ENCODE measurements at regions not wholly inside any gene's neighbourhood (a gene's known extent, or its start where the extent isn't known, plus 50 kb on each side); places are given as distances from the start of the nearest gene placed in this dataset.
A peak's percentile ranks its signal among the peaks of the same experiment; 100 is the strongest.

DNA sequence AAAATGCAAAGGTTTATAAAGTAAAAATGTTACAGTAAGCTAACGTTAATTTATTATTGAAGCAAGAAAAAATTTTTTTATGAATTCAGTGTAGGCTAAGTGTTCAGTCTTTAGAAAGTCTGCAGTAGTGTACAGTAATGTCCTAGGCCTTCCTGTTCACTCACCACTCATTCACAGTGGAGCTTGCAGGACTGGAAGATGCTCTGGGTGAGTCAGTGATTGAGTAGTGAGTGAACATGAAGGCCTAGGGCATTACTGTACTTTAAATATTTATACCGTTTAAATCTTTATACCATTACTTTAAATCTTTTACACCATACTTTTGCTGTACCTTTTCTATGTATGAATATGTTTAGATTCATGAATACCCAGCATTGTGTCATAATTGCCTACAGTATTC lies 120.3 kb upstream of the SLC38A4 start:
- Mint-ChIP-seq H3K36me3 (ENCODE audit: low read depth) (no peaks in the 10 kb centered on the region), H3K27ac (no peak overlapping the region), H3K27me3 (no peaks in the 10 kb centered on the region), H3K4me3 (no peak overlapping the region), H3K4me1 (no peaks in the 10 kb centered on the region), H3K9me3 (no peaks in the 10 kb centered on the region)
- DNase-seq = no peak
- no peak for ATAC-seq

DNA sequence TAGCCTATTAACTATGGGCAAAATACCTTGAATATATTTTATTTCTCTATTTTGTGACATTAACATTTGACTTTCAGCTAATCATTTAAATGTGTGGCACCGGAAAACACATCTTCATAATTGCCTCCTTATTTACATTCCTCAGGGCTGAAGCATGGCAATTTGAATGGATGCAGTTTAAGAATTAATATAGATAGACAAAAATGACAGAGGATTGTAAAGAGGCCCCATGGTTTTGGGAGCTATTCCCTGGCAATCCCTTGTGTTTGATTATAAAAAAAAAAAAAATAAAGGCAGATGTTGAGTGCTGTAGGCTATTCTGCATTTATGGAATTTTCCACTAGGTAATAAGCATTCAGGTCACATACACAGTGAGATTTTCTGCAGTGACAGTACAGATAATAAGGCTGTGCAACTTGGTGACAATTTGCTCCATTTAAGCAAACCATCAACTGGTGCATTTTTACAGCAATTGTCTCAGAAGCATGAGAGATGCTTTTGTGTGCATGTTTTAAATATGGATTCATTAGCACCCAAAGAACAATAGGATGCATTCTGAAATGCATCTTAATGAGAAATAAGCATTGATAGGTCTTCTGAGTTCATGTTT lies 123.2 kb upstream of the SLC38A4 start:
- no peak overlapping the region for H3K27ac Mint-ChIP-seq

DNA sequence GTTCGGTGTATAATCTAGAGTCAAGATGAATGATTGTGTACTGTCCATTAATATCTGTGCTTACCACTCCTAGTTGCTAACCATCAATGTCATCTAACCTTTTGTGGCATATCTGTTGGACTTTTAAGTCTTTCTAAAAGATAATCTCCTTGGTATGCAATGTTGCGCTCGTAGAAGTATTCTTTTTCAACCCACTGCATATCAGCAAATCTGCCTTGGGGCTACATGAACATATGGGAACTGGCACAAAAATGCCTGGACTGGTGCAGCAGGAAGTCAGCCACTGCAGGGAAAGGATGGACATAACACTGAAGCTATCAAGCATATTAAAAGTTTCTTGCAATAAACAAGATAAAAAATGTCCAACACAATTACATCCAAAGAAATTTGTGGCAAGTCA lies 124.3 kb upstream of the SLC38A4 start:
- H3K4me1 Mint-ChIP-seq = peaks cover 4% of the 10 kb centered on the region
- no peak overlapping the region for H3K4me3 Mint-ChIP-seq
- peaks cover 10% of the 10 kb centered on the region for H3K27me3 Mint-ChIP-seq
- no peaks in the 10 kb centered on the region for H3K36me3 Mint-ChIP-seq (ENCODE audit: low read depth)
- H3K9me3 Mint-ChIP-seq = no peaks in the 10 kb centered on the region
- ATAC-seq (no peak), DNase-seq (no peak)
- H3K27ac Mint-ChIP-seq = no peak overlapping the region

More for the DNA sequence above, 123.2 kb upstream of the SLC38A4 start:
- Mint-ChIP-seq H3K9me3 (no peaks in the 10 kb centered on the region), H3K4me3 (no peak overlapping the region), H3K4me1 (peaks cover 4% of the 10 kb centered on the region), H3K36me3 (ENCODE audit: low read depth) (no peaks in the 10 kb centered on the region), H3K27me3 (peaks cover 8% of the 10 kb centered on the region)
- ATAC-seq (no peak), DNase-seq (no peak)

DNA sequence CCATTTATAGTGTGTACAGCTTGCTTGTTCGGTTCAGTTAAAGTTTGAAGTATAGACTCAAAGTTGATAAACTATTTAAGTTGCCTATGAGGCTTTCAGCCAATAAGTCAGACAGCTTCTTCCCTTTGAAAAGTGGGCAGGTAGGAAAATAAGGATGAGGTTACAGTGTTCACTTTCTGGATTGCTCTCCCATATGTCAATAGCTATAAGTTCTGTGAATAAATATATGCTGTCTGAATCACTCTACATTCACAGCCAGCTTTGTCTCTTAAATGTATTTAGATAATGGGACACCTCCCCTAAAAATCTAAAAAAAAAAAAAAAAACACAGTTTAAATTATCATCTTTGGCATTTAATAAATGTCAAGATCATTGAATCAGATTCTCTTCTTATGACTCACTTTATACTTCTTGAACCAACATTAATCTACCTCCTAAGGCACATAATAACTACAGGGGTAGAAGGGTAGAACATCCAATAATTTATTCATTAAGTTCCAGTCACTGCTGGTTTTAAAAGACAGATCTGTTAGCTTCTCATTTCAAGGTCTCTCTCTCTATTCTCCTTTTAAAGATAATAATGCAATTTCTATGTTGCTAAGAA lies 126.4 kb upstream of the PCED1B start:
- Mint-ChIP-seq H3K27me3 (peaks cover 16% of the 10 kb centered on the region), H3K36me3 (ENCODE audit: low read depth) (no peaks in the 10 kb centered on the region), H3K27ac (no peak overlapping the region), H3K4me3 (no peak overlapping the region), H3K9me3 (no peaks in the 10 kb centered on the region), H3K4me1 (peaks cover 4% of the 10 kb centered on the region)
- DNase-seq = no peak
- ATAC-seq = peak; percentile 52

DNA sequence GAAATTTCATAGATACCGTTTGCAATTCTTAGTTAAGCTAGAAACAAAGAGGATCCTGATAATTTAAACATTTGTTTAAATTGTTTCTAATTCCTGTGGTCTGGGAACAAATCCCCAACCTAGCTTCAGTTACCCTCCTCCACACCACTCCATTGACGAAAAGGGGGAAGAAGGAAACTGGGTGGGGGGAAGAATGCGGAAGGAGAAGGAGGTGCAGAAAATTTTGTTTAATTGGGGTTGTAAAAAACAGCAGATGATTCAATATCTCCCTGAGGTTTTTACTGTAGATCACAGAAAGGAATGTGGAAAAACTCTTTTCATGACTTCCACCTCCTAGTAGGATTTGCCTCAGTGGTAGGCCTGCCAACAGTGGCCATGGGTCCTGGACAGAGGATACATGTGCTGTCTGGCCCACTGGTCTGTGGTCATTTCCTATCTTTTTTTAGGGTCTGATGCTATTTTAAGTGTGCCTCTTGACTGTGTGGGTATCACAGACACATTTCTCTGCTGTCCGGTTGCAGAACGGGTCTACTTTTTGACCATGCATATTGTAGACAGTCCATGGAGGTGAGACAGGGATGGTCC lies 122.9 kb upstream of the PCED1B start:
- Mint-ChIP-seq H3K27ac (no peak overlapping the region), H3K36me3 (ENCODE audit: low read depth) (no peaks in the 10 kb centered on the region), H3K4me3 (no peak overlapping the region), H3K9me3 (no peaks in the 10 kb centered on the region), H3K4me1 (peaks cover 4% of the 10 kb centered on the region), H3K27me3 (peaks cover 19% of the 10 kb centered on the region)
- no peak for ATAC-seq
- DNase-seq = no peak

DNA sequence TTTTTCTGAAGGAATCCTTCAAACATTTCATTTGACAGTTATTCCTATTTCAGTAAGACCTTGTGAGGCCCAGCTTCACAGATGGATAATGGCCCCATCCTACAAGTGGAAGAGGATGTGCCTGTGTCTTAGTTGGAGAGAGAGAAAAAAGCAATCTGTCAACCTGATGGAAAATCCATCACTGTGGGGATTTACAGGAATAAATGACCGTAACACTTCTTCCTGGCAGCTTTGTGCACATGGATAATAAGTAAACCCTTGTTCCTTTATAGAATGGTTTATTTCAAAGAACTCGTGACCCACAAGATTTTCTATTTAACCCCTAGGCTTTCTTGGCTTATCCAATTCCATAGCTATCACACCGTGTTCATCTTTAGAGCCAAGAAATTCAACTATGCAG lies 121.4 kb upstream of the PCED1B start:
- no peak overlapping the region for H3K4me3 Mint-ChIP-seq
- ATAC-seq (no peak), DNase-seq (no peak)
- no peak overlapping the region for H3K27ac Mint-ChIP-seq
- peaks cover 15% of the 10 kb centered on the region for H3K27me3 Mint-ChIP-seq
- H3K9me3 Mint-ChIP-seq = no peaks in the 10 kb centered on the region
- no peaks in the 10 kb centered on the region for H3K4me1 Mint-ChIP-seq
- H3K36me3 Mint-ChIP-seq (ENCODE audit: low read depth) = no peaks in the 10 kb centered on the region

DNA sequence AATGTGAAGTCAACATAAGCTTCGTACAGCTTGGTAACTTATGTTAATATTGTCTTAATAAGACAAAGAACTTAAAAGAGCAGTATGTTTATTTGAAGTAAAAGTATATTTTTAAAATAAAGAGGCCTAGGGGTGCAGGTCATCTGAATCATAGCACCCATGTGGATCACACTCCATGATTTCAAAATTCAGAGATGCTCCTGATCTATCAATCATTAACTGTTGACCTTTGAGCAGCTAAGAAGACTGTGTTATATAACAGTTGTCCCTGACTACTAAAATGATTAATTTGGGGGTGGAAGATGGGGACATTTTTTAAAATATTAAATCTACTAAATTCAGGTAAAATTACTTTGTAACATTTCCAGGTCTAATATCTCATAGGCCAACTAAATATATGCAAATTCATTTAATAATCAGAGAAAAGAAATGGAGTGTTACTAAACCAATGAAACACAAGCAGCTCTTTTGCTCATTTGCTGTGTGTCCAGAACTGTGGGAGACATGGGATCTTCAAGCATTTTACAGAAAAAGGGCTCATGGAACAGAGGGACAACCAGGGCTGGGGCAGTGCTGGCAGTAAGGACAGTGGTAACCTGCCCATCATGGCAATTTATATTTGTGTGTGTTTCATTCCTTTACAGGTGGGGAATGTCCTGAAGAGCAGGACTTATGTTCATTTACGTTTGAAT lies 120.7 kb upstream of the PCED1B start:
- Mint-ChIP-seq H3K27ac (no peak overlapping the region), H3K4me3 (no peak overlapping the region), H3K4me1 (no peaks in the 10 kb centered on the region), H3K27me3 (peaks cover 13% of the 10 kb centered on the region), H3K9me3 (no peaks in the 10 kb centered on the region), H3K36me3 (ENCODE audit: low read depth) (no peaks in the 10 kb centered on the region)
- no peak for DNase-seq
- ATAC-seq = no peak

DNA sequence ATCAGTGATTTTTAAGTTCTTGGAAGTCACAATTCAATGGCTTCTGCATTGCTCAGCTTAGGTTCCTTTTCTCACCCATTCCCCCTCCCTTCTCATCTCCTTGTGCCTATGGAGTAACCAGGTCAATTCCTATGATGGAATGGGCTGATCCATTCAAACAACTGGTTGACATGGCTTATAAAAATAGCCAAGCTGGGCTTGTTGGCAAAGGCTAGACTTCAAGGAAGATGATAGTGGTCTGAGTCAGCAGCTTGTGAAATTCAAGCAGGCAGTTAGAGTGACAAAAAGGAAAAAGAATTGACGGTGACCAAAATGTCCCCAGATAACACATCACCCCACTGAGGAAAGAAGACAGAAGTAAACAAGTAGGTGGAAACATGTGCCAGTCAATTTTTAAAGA lies 119.9 kb upstream of the PCED1B start:
- ATAC-seq = no peak
- DNase-seq = no peak
- no peak overlapping the region for H3K27ac Mint-ChIP-seq
- no peaks in the 10 kb centered on the region for H3K36me3 Mint-ChIP-seq (ENCODE audit: low read depth)
- peaks cover 9% of the 10 kb centered on the region for H3K27me3 Mint-ChIP-seq
- H3K9me3 Mint-ChIP-seq = no peaks in the 10 kb centered on the region
- no peak overlapping the region for H3K4me3 Mint-ChIP-seq
- no peaks in the 10 kb centered on the region for H3K4me1 Mint-ChIP-seq

DNA sequence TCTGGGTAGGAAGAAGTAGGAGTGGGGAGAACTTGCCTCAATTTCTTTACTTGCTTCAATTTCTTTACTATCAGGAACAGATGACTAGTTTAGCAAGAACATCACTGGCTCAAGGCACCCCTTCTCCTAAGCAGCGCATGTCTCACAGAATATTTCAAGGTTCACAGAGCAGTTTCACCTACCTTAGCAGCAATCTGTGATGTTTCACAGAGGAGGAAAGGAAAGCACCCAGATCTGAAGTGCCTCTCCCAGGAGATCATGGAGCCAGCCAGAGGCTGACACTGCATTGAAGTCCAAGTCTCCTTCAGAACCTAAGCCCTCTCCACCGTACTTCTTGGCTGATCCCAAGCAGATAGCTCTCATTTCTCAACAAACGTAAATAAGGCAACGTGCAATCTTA lies 118.7 kb upstream of the PCED1B start:
- ATAC-seq = no peak
- no peaks in the 10 kb centered on the region for H3K36me3 Mint-ChIP-seq (ENCODE audit: low read depth)
- H3K4me1 Mint-ChIP-seq = no peaks in the 10 kb centered on the region
- no peak for DNase-seq
- H3K9me3 Mint-ChIP-seq = no peaks in the 10 kb centered on the region
- no peak overlapping the region for H3K4me3 Mint-ChIP-seq
- H3K27ac Mint-ChIP-seq = no peak overlapping the region
- peaks cover 6% of the 10 kb centered on the region for H3K27me3 Mint-ChIP-seq

DNA sequence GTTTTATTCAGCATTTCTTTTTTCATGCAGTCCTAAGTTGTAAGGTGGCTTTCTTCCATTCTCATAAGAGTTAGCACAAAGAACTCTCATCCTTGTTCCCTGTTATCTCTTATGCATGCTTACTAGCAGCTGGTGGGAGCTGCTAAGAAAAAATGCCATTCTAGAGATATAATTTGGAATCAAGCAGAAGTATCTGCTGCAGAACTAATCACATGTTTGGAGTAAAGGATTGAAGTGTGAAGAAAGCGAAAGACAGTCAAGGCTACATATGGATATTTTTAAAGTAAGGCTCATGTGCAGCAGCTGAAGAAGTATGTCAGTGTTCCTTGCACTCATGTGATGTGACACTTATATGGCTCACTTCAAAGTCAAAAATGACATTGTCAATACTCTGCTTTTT lies 116.2 kb upstream of the PCED1B start:
- Mint-ChIP-seq H3K4me1 (no peaks in the 10 kb centered on the region), H3K4me3 (no peak overlapping the region), H3K27ac (no peak overlapping the region), H3K9me3 (no peaks in the 10 kb centered on the region), H3K36me3 (ENCODE audit: low read depth) (no peaks in the 10 kb centered on the region), H3K27me3 (peaks cover 6% of the 10 kb centered on the region)
- no peak for ATAC-seq
- no peak for DNase-seq

DNA sequence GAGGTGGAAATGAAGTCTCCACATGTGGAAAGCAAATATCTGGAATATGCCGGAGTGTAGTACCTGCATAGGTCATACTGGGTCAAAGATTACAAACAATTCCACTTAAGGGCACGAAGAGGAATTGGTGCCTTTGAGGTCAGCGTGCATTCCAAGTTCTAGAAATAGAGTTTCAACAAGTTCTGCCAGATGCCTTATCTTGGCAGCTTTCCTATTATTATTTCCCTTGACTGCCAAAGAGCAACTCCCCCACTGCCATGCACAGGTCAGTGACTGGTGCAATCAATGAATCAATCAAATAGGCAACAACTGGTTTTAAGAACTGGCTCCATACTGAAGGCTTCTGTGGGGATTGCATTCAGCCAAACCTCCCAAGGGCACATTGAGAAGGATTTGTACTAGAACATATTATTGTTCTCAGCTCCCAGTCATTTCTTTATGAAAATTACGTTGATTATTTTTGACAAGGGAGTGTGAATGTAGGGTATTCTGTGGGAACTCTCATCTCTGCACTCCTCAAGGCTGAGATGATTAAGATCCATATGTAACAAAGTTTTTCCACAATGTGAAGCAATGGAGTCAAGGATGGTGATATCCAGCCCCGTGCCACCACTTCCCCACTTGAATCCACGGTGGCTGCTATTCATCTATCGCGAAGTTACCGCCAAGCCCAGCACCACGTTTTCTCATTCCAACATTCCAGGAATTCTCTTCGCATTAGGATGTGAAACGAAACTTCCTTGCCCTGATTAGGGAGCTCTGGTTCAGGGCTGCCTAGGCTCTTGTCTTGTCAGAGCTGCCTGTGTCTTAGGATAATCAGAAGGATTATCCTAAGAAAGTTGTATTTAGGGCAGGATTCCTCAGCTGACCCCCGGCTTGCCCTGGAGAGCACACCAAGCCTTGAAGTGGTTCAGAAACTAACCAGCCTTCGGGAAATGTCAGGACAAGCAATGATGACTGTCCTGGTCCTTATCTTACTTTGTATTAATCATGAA lies 115.1 kb upstream of the PCED1B start:
- Mint-ChIP-seq H3K4me3 (no peak overlapping the region), H3K36me3 (ENCODE audit: low read depth) (no peaks in the 10 kb centered on the region), H3K27ac (no peak overlapping the region), H3K9me3 (no peaks in the 10 kb centered on the region), H3K4me1 (no peaks in the 10 kb centered on the region), H3K27me3 (peaks cover 6% of the 10 kb centered on the region)
- DNase-seq (no peak), ATAC-seq (no peak)

DNA sequence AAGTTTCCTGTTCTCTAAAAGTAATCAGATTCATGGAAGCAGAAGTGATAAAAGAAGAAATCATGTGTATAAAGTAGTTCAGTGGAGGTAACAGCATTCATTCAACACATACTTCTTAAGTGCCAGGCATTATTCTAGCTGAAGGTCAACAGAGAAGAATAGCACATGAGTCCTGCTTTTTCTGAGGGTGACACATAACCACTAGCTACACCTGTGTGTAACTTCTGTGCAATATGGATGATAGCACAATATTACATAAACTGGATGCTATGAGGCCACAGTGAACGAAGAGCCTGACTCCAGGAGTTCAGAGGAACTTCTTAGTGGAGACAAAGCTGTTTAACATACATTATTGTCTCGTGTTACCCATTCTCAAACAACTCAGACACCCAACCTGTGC lies 114.3 kb upstream of the PCED1B start:
- Mint-ChIP-seq H3K27ac (no peak overlapping the region), H3K36me3 (ENCODE audit: low read depth) (no peaks in the 10 kb centered on the region), H3K4me1 (no peaks in the 10 kb centered on the region), H3K4me3 (no peak overlapping the region), H3K9me3 (no peaks in the 10 kb centered on the region), H3K27me3 (peaks cover 5% of the 10 kb centered on the region)
- DNase-seq (no peak), ATAC-seq (no peak)

DNA sequence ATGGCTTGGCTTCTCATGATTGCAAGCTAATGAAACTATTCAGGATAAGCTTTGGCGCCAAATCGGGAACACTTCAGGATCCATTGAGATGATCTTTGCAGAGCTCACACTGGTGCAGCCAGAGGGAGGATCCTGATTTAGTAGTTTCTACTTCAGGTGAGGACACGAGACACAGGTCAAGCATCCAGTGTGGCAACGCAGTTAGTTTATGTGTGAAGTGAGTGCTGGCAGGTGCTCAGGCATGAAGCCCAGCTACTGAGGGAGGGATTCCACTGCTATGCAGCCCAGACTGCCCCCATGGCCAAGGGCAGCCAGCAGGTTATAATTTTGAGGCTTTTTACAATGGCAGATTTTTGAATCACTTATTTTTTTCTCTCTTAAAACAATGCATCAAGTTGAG lies 113.5 kb upstream of the PCED1B start:
- ATAC-seq (no peak), DNase-seq (no peak)
- Mint-ChIP-seq H3K27me3 (peaks cover 6% of the 10 kb centered on the region), H3K4me1 (no peaks in the 10 kb centered on the region), H3K36me3 (ENCODE audit: low read depth) (no peaks in the 10 kb centered on the region), H3K4me3 (no peak overlapping the region), H3K27ac (no peak overlapping the region), H3K9me3 (no peaks in the 10 kb centered on the region)

DNA sequence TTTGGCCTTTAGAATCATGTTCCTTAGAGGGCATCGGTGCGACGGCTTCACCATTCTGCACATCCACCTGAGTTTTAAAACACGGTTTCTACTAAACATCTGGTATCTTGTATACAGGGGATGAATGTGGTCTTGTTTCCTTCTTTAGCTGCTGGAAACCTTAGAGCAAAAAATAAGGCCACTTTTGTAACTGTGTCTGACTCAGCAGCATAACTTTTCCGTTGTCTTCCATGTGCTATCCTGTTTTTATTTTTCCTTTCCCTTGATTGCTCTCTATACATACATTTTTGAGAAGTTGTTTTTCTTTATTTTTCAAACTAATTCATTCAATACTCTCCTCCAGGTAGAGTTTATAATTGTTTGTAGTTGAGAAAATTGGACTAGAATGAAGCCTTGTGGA lies 108.8 kb upstream of the PCED1B start:
- no peak overlapping the region for H3K27ac Mint-ChIP-seq
- no peak for DNase-seq
- H3K36me3 Mint-ChIP-seq (ENCODE audit: low read depth) = no peaks in the 10 kb centered on the region
- H3K4me3 Mint-ChIP-seq = no peak overlapping the region
- peaks cover 10% of the 10 kb centered on the region for H3K9me3 Mint-ChIP-seq
- peaks cover 21% of the 10 kb centered on the region for H3K27me3 Mint-ChIP-seq
- H3K4me1 Mint-ChIP-seq = no peaks in the 10 kb centered on the region
- no peak for ATAC-seq
